Right ventricle myocardium inferior (tissue), 1 donor: ENCODE measurements at regions not wholly inside any gene's neighbourhood (a gene's known extent, or its start where the extent isn't known, plus 50 kb on each side); places are given as distances from the start of the nearest gene placed in this dataset.

ENCODE experiments used
- ATAC-seq: fragments of 200-7000 bp; cut with Tn5 transposase; one replicate; pipeline ENCODE4 v1.9.1; 2020; ENCODE audit warnings: mild to moderate bottlenecking, moderate library complexity
- DNase-seq: peaks from one replicate; pipeline ENCODE4 v3.0.0; 2021; ENCODE audit errors: missing footprints
- intact Hi-C: fragments of 100-400 bp; cut with DNase I; formaldehyde crosslinking; loops from one replicate; pipeline ENCODE4 v1.11.0; 2022
- donor health status: DM: no; HTN: yes; CAD: no; lungs with severe emphysema.

GRCh38 chr6:170232186-170233002 is 58.5 kb downstream of the DLL1 start:
- DNase-seq (peak; percentile 56), ATAC-seq (no peak)
- intact Hi-C loops, result no loop called here

GRCh38 chr6:170231293-170232185 is 59.3 kb downstream of the DLL1 start:
- ATAC-seq, result no peak
- peak; percentile 58 for DNase-seq
- intact Hi-C loops, result no loop called here

- DNase-seq (peak; percentile 54), ATAC-seq (peak; percentile 67)
- intact Hi-C loops, result no loop called here
Observed at GRCh38 chr6:170230520-170231292, 60.2 kb downstream of the DLL1 start.

GRCh38 chr6:170229851-170230519 is 60.9 kb downstream of the DLL1 start:
- ATAC-seq (peak; percentile 21), DNase-seq (peak; percentile 57)
- intact Hi-C loops, result no loop called here

- DNase-seq, result no peak
- ATAC-seq, result no peak
- intact Hi-C loops, result no loop called here
Observed at GRCh38 chr6:170229396-170229795, 61.5 kb downstream of the DLL1 start.

GRCh38 chr6:170228946-170229310 is 62.0 kb downstream of the DLL1 start:
- DNase-seq (no peak), ATAC-seq (no peak)
- intact Hi-C loops, result no loop called here

GRCh38 chr6:170227996-170228945 is 62.6 kb downstream of the DLL1 start:
- DNase-seq (peak; percentile 45), ATAC-seq (no peak)
- intact Hi-C loops, result no loop called here

- ATAC-seq (no peak), DNase-seq (no peak)
- intact Hi-C loops, result no loop called here
Observed at GRCh38 chr6:170227521-170227983, 63.3 kb downstream of the DLL1 start.

- intact Hi-C loops, result no loop called here
Observed at GRCh38 chr6:170226647-170227046, 64.2 kb downstream of the DLL1 start.

GRCh38 chr6:170225852-170226417 is 64.9 kb downstream of the DLL1 start:
- DNase-seq (no peak), ATAC-seq (no peak)
- intact Hi-C loops, result no loop called here

More at GRCh38 chr6:170226647-170227046, 64.2 kb downstream of the DLL1 start:
- DNase-seq, result no peak
- no peak for ATAC-seq

GRCh38 chr6:170224694-170225660 is 65.9 kb downstream of the DLL1 start:
- DNase-seq (no peak), ATAC-seq (peak; percentile 29)
- intact Hi-C loops, result no loop called here

GRCh38 chr6:170223718-170224693 is 66.9 kb downstream of the DLL1 start:
- DNase-seq (no peak), ATAC-seq (peak; percentile 7)
- intact Hi-C loops, result no loop called here

GRCh38 chr6:170222498-170223471 is 68.1 kb downstream of the DLL1 start:
- no peak for ATAC-seq
- DNase-seq, result no peak
- intact Hi-C loops, result no loop called here
